SK-N-MC (cell line): ENCODE measurements at regions not wholly inside any gene's neighbourhood (a gene's known extent, or its start where the extent isn't known, plus 50 kb on each side); places are given as distances from the start of the nearest gene placed in this dataset.

Experiments
- DNase-seq: peaks from one replicate; pipeline ENCODE4 v3.0.0-alpha.2; 2011; ENCODE audit warnings: low read depth, low spot score
- H3K27ac ChIP-seq: fragments of 200-600 bp; sonication (generic); 2 replicates; pipeline ENCODE4 v1.5.1; 2016; ENCODE audit warnings: mixed run types
- H3K36me3 ChIP-seq: fragments of 200-600 bp; sonication (generic); 2 replicates; pipeline ENCODE4 v1.6.1; 2017; ENCODE audit warnings: antibody characterized with exemption, low read length, mixed read lengths; ENCODE audit not compliant: insufficient read depth
- H3K4me3 ChIP-seq: fragments of 200-600 bp; sonication (generic); 2 replicates; pipeline ENCODE4 v1.5.1; 2016
- H3K9ac ChIP-seq: fragments of 200-600 bp; sonication (generic); 2 replicates; pipeline ENCODE4 v1.8.0; 2017; ENCODE audit warnings: mixed run types, mixed read lengths; ENCODE audit not compliant: insufficient read length
- H3K9me3 ChIP-seq: fragments of 200-600 bp; sonication (generic); 2 replicates; pipeline ENCODE4 v1.6.1; 2017; ENCODE audit warnings: low read depth, mild to moderate bottlenecking, antibody characterized with exemption, low read length, moderate library complexity, mixed read lengths
- EZH2 ChIP-seq: fragments of 200-600 bp; sonication (generic); IDR thresholded peaks from one replicate; pipeline ENCODE4 v1.6.1; 2017; ENCODE audit warnings: antibody characterized with exemption
- FOXP2 ChIP-seq: optimal IDR thresholded peaks from 2 replicates; pipeline ENCODE3; 2011; ENCODE audit warnings: mild to moderate bottlenecking, moderate library complexity; ENCODE audit not compliant: insufficient read depth; ENCODE audit errors: extremely low read length, control extremely low read depth
- POLR2AphosphoS5 ChIP-seq: IDR thresholded peaks from 2 replicates; pipeline ENCODE4 v1.6.1; 2012; ENCODE audit warnings: mild to moderate bottlenecking, low read depth, low read length, borderline replicate concordance

DNA sequence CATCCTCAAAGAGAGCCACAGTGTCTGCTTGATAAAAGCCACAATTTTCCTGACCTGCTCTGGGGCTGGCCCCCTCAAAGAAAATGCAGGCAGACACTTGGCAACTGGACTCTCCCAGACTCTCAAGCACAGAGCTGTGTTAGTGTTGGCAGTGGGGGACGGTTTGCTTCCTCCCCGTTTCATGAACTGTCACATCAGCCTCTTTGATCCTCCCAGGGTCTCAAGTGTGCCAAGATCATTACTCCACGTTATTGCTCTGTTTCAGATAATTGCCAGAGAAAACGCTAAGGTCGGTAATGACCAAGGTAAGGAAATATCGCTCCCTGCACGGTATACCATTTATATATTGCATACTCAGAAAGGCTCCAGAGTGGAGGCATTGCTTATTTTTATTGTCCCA lies 138.8 kb downstream of the NTMT2 start:
- H3K9me3 ChIP-seq, result no peaks in the 10 kb centered on the region
- no peak overlapping the region for H3K4me3 ChIP-seq
- no peak overlapping the region for H3K9ac ChIP-seq
- TF ChIP-seq EZH2, result no peak
- no peaks in the 10 kb centered on the region for H3K36me3 ChIP-seq
- no peak overlapping the region for H3K27ac ChIP-seq
- no peak for DNase-seq

DNA sequence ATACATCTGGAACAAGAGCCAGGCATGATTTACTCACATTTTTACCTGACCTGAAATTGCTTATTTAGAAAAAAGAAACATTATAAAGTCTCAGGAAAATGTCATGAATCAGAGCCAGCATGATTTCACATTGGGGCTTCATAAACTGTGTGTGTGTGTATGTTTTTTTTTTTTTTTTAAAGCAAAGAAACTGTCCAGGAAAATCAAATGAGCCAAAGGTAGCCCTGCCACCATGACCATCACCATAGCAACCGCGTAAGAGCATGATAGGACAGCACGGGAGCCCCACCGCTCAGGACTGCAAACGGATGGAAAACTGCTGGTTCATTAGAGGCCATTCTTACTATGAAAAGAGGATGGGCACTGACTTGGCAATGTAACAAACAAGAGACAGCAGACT lies 139.2 kb downstream of the NTMT2 start:
- no peak overlapping the region for H3K9ac ChIP-seq
- DNase-seq, result no peak
- H3K27ac ChIP-seq, result no peak overlapping the region

GRCh38 chr1:170288155-170288554 lies 142.4 kb downstream of the NTMT2 start:
- TF ChIP-seq FOXP2 (no peak), POLR2AphosphoS5 (no peak), EZH2 (no peak)
- Histone ChIP-seq H3K9me3 (no peaks in the 10 kb centered on the region), H3K4me3 (no peak overlapping the region), H3K27ac (no peak overlapping the region), H3K9ac (no peak overlapping the region), H3K36me3 (no peaks in the 10 kb centered on the region)
- DNase-seq, result no peak

More for the DNA sequence above, 139.2 kb downstream of the NTMT2 start:
- Histone ChIP-seq H3K36me3 (no peaks in the 10 kb centered on the region), H3K9me3 (no peaks in the 10 kb centered on the region), H3K4me3 (no peak overlapping the region)
- TF ChIP-seq POLR2AphosphoS5, result no peak

DNA sequence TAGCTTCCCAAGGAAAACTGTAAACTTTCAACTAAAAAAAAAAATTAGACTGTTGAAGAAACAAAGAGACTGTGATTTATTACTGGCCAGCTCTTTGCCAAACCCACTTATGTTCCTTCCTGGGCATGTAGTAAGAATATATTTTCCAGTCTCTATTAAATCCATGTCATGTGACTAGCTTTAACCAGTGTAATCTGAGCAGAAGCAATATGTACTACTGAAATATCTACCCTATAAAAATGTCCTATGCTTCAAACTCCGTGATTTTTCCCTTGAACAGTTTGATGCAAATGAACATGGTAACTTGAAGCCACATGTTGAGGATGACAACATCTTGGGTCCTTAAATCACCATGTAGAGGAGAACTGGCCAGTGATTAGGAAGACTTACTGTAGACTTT lies 144.5 kb downstream of the NTMT2 start:
- H3K9ac ChIP-seq, result no peak overlapping the region
- no peak overlapping the region for H3K27ac ChIP-seq
- H3K36me3 ChIP-seq, result no peaks in the 10 kb centered on the region
- DNase-seq, result no peak
- H3K4me3 ChIP-seq, result no peak overlapping the region
- no peaks in the 10 kb centered on the region for H3K9me3 ChIP-seq
- no peak for TF ChIP-seq FOXP2
- TF ChIP-seq POLR2AphosphoS5, result no peak
- TF ChIP-seq EZH2, result no peak

DNA sequence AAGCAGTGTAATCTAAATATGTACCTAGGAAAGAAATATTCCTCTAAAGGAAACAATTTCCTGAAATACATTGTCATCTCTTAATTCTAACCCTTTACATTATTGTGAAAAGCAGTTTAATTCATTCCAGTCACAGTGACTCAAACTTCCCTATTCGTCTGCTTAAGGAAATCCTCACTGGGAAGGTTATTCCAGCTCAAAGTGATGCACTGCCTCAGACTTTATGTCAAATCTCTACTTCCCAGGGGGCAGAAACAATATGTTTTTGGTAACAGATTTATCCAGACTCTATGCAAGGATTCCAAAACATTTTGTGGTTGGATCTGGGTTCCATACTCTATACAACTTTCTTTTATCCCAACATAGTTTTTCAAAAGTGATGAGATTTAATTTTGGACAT lies 145.2 kb downstream of the NTMT2 start:
- TF ChIP-seq FOXP2 (no peak), POLR2AphosphoS5 (no peak), EZH2 (no peak)
- Histone ChIP-seq H3K9ac (no peak overlapping the region), H3K4me3 (no peak overlapping the region), H3K36me3 (no peaks in the 10 kb centered on the region), H3K27ac (no peak overlapping the region), H3K9me3 (no peaks in the 10 kb centered on the region)
- DNase-seq, result no peak

DNA sequence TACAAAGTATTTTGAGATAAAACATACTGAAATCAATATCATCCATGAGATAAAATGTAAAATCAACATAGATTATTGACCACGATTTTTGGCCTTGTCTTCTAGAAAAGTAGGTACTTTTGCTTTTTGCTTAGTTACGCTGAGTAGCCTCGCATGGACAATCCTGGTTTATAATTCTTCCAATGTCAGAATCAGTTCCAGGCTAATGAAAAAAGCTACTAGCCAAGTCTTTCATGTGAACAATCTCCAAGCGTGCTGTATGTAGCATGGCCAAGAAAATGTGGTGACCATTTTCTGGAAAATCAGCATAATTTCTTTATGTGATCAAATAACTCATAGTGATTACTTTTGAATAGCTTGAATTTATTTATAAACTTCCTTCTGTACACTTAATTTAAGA lies 145.8 kb downstream of the NTMT2 start:
- Histone ChIP-seq H3K27ac (no peak overlapping the region), H3K9ac (no peak overlapping the region), H3K36me3 (no peaks in the 10 kb centered on the region), H3K4me3 (no peak overlapping the region), H3K9me3 (no peaks in the 10 kb centered on the region)
- no peak for DNase-seq
- TF ChIP-seq EZH2, result no peak
- no peak for TF ChIP-seq POLR2AphosphoS5
- no peak for TF ChIP-seq FOXP2

DNA sequence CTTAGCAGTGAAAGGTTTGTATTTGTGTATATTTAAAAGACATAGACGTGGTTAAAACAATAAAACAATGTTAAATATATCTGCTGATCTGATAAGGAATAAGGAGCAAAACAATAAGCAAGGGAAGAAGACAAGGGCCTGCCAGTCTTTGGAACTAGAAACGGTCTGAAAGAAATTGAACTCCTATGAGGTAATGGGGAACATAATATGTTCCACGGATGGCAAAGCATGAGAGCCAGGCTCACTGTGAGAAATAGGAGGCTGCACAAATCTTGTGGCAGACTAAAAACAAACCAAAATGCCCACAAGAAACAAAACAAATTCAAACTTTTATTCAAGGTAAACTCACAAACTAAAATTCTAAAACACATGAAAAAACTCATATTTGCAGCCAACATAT lies 150.5 kb downstream of the NTMT2 start:
- Histone ChIP-seq H3K27ac (no peak overlapping the region), H3K9me3 (no peaks in the 10 kb centered on the region), H3K9ac (no peak overlapping the region), H3K4me3 (no peak overlapping the region), H3K36me3 (no peaks in the 10 kb centered on the region)
- no peak for DNase-seq
- TF ChIP-seq FOXP2, result no peak
- TF ChIP-seq EZH2, result no peak
- TF ChIP-seq POLR2AphosphoS5, result no peak

DNA sequence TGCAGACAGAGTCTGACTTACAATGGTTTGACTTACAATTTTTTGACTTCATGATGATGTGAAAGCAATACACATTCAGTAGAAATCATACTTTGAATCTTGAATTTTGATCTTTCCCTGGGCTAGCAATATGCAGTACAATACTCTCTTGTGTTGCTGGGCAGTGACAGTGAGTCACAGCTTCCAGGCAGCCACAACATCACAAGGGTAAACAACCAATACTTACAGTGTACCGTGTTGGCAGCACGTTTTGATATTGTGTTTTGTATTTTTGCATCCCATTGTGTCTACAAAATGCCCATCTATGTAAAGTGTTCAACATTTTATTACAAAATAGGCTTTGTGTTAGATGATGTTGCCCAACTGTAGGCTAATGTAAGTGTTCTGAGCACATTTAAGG lies 150.9 kb downstream of the NTMT2 start:
- Histone ChIP-seq H3K36me3 (no peaks in the 10 kb centered on the region), H3K4me3 (no peak overlapping the region), H3K9me3 (no peaks in the 10 kb centered on the region), H3K27ac (no peak overlapping the region), H3K9ac (no peak overlapping the region)
- no peak for DNase-seq
- no peak for TF ChIP-seq EZH2

GRCh38 chr1:170301596-170301995 lies 155.8 kb downstream of the NTMT2 start:
- Histone ChIP-seq H3K9ac (no peak overlapping the region), H3K9me3 (no peaks in the 10 kb centered on the region), H3K27ac (no peak overlapping the region), H3K36me3 (no peaks in the 10 kb centered on the region), H3K4me3 (no peak overlapping the region)
- DNase-seq, result no peak
- TF ChIP-seq FOXP2 (no peak), EZH2 (no peak), POLR2AphosphoS5 (no peak)
